Hepatocyte (in vitro differentiated cells): ENCODE measurements at regions not wholly inside any gene's neighbourhood (a gene's known extent, or its start where the extent isn't known, plus 50 kb on each side); places are given as distances from the start of the nearest gene placed in this dataset.
"Not testable (repeated sequence)": the region's sequence is repeated elsewhere in the genome, so short reads cannot be mapped to it uniquely, and the experiment has no call there.

ENCODE experiments used
- EZH2 ChIP-seq: fragments of 200-600 bp; sonication (generic); IDR thresholded peaks from 2 replicates; pipeline ENCODE4 v1.6.1; 2016; ENCODE audit warnings: antibody characterized with exemption, mild to moderate bottlenecking, borderline replicate concordance
- EZH2phosphoT487 ChIP-seq: fragments of 200-600 bp; sonication (generic); IDR thresholded peaks from one replicate; pipeline ENCODE4 v1.6.1; 2018; ENCODE audit warnings: antibody characterized with exemption, mild to moderate bottlenecking, low read depth, moderate library complexity; ENCODE audit not compliant: unreplicated experiment, severe bottlenecking
- TF ChIP-seq, protein P1 (sequence below): fragments of 200-600 bp; sonication (generic); IDR thresholded peaks from 2 replicates; pipeline ENCODE4 v1.5.1; 2016; ENCODE audit warnings: antibody characterized with exemption, mild to moderate bottlenecking; ENCODE audit not compliant: poor library complexity

DNA sequence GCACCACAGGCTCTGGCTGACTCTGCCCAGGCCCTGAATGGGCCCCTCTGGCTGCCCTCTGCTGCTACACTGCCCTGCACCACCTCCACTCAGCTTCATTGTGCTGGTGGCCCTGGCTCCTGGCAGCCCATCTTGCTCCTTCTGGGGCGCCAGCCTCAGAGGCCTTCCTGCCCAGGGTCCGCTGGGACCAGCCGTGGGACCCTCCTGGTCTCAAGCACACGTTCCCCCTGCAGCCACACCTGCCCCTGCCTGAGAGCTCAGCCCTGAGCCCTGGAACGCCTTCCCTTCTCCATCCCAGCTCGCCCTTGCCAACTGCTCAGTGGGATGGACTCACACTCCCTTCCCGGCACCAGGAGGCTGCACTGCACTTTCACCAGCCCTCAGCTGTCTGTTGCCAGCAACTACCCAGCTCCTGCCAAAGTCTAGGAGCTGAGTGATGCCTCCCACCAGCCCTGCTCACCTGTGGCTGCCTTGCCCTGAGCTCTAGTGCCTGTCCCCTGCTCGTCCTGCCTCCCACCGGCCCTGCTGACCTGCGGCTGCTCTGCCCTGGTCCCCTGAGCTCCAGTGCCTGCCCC lies 217.9 kb downstream of the TMEM121 start:
- TF ChIP-seq, protein P1, sequence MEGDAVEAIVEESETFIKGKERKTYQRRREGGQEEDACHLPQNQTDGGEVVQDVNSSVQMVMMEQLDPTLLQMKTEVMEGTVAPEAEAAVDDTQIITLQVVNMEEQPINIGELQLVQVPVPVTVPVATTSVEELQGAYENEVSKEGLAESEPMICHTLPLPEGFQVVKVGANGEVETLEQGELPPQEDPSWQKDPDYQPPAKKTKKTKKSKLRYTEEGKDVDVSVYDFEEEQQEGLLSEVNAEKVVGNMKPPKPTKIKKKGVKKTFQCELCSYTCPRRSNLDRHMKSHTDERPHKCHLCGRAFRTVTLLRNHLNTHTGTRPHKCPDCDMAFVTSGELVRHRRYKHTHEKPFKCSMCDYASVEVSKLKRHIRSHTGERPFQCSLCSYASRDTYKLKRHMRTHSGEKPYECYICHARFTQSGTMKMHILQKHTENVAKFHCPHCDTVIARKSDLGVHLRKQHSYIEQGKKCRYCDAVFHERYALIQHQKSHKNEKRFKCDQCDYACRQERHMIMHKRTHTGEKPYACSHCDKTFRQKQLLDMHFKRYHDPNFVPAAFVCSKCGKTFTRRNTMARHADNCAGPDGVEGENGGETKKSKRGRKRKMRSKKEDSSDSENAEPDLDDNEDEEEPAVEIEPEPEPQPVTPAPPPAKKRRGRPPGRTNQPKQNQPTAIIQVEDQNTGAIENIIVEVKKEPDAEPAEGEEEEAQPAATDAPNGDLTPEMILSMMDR: not testable (repeated sequence)
- not testable (repeated sequence) for TF ChIP-seq EZH2, EZH2phosphoT487
